Progenitor cell of endocrine pancreas (in vitro differentiated cells): ENCODE measurements at regions not wholly inside any gene's neighbourhood (a gene's known extent, or its start where the extent isn't known, plus 50 kb on each side); places are given as distances from the start of the nearest gene placed in this dataset.

Experiments
- DNase-seq: peaks from one replicate; pipeline ENCODE4 v3.0.0; 2021; ENCODE audit warnings: low spot score; ENCODE audit not compliant: unreplicated experiment
- H3K27ac Mint-ChIP-seq: 2 replicates; pipeline ENCODE4 v1.8.0; 2021; ENCODE audit warnings: mild to moderate bottlenecking, moderate library complexity, mixed read lengths
- H3K27me3 Mint-ChIP-seq: 2 replicates; pipeline ENCODE4 v1.8.0; 2021; ENCODE audit warnings: mixed read lengths
- H3K36me3 Mint-ChIP-seq: 2 replicates; pipeline ENCODE4 v1.8.0; 2022; ENCODE audit warnings: mixed read lengths; ENCODE audit not compliant: insufficient read depth
- H3K4me1 Mint-ChIP-seq: 2 replicates; pipeline ENCODE4 v1.8.0; 2021; ENCODE audit warnings: low read depth, mixed read lengths
- H3K4me3 Mint-ChIP-seq: 2 replicates; pipeline ENCODE4 v1.8.0; 2021; ENCODE audit warnings: low read depth, mild to moderate bottlenecking, moderate library complexity, mixed read lengths
- H3K9me3 Mint-ChIP-seq: 2 replicates; pipeline ENCODE4 v1.8.0; 2021; ENCODE audit warnings: low read depth, mixed read lengths
- CTCF ChIP-seq: fragments of 200-600 bp; sonication (generic); IDR thresholded peaks from one replicate; pipeline ENCODE4 v1.5.0; 2021; ENCODE audit warnings: antibody characterized with exemption, mild to moderate bottlenecking; ENCODE audit not compliant: unreplicated experiment

- no peaks in the 10 kb centered on the region for H3K27me3 Mint-ChIP-seq
- H3K4me1 Mint-ChIP-seq = no peaks in the 10 kb centered on the region
- DNase-seq = no peak
- H3K9me3 Mint-ChIP-seq = no peaks in the 10 kb centered on the region
- no peak overlapping the region for H3K4me3 Mint-ChIP-seq
- no peaks in the 10 kb centered on the region for H3K36me3 Mint-ChIP-seq
- H3K27ac Mint-ChIP-seq = no peak overlapping the region
- TF ChIP-seq CTCF = no peak
These were observed 451.8 kb downstream of the HACE1 start for GRCh38 chr6:104407957-104408356.

GRCh38 chr6:104404377-104404776, 455.3 kb downstream of the HACE1 start:
- Mint-ChIP-seq H3K36me3 (no peaks in the 10 kb centered on the region), H3K4me3 (no peak overlapping the region), H3K4me1 (peaks cover 10% of the 10 kb centered on the region), H3K9me3 (no peaks in the 10 kb centered on the region), H3K27me3 (no peaks in the 10 kb centered on the region), H3K27ac (no peak overlapping the region)
- no peak for TF ChIP-seq CTCF
- DNase-seq = no peak

- Mint-ChIP-seq H3K27ac (no peak overlapping the region), H3K27me3 (no peaks in the 10 kb centered on the region), H3K4me1 (peaks cover 14% of the 10 kb centered on the region), H3K36me3 (no peaks in the 10 kb centered on the region), H3K9me3 (no peaks in the 10 kb centered on the region), H3K4me3 (no peak overlapping the region)
- no peak for TF ChIP-seq CTCF
- no peak for DNase-seq
These were observed 457.1 kb downstream of the HACE1 start for GRCh38 chr6:104402572-104402971.

- no peak for TF ChIP-seq CTCF
These were observed 457.8 kb downstream of the HACE1 start for GRCh38 chr6:104401926-104402325.

GRCh38 chr6:104400844-104401243, 458.9 kb downstream of the HACE1 start:
- no peak for DNase-seq
- H3K36me3 Mint-ChIP-seq = no peaks in the 10 kb centered on the region
- H3K27ac Mint-ChIP-seq = no peak overlapping the region
- H3K27me3 Mint-ChIP-seq = no peaks in the 10 kb centered on the region
- H3K9me3 Mint-ChIP-seq = no peaks in the 10 kb centered on the region
- peaks cover 14% of the 10 kb centered on the region for H3K4me1 Mint-ChIP-seq
- no peak overlapping the region for H3K4me3 Mint-ChIP-seq
- TF ChIP-seq CTCF = no peak

More at GRCh38 chr6:104401926-104402325, 457.8 kb downstream of the HACE1 start:
- H3K36me3 Mint-ChIP-seq = no peaks in the 10 kb centered on the region
- no peak overlapping the region for H3K4me3 Mint-ChIP-seq
- no peaks in the 10 kb centered on the region for H3K27me3 Mint-ChIP-seq
- no peaks in the 10 kb centered on the region for H3K9me3 Mint-ChIP-seq
- H3K27ac Mint-ChIP-seq = no peak overlapping the region
- no peak for DNase-seq
- H3K4me1 Mint-ChIP-seq = peaks cover 14% of the 10 kb centered on the region
